Liver (tissue), 3 donors: ENCODE measurements at regions not wholly inside any gene's neighbourhood (a gene's known extent, or its start where the extent isn't known, plus 50 kb on each side); places are given as distances from the start of the nearest gene placed in this dataset.

Source experiments
- ATF3 ChIP-seq: IDR thresholded peaks from 2 replicates; pipeline ENCODE4 v1.6.1; 2016; ENCODE audit warnings: antibody characterized with exemption
- CTCF ChIP-seq: fragments of 150-350 bp; IDR thresholded peaks from 2 replicates; pipeline ENCODE4 v1.5.1; 2017; ENCODE audit warnings: improper control_type of control experiment, low read depth, low read length; ENCODE audit not compliant: missing input control
- GABPA ChIP-seq, 2 donors: IDR thresholded peaks in 1 of 2; conservative IDR thresholded peaks in 1 of 2; 2 replicates each; pipeline ENCODE4 v1.6.1; 2016; ENCODE audit warnings: antibody characterized with exemption in 2 of 2, mild to moderate bottlenecking in 1 of 2, moderate library complexity in 1 of 2
- MAX ChIP-seq: IDR thresholded peaks from 2 replicates; pipeline ENCODE4 v1.6.1; 2016; ENCODE audit warnings: antibody characterized with exemption
- RAD21 ChIP-seq, 2 donors: IDR thresholded peaks; 2 replicates each; pipeline ENCODE4 v1.6.1; 2016; ENCODE audit warnings: antibody characterized with exemption in 2 of 2, mild to moderate bottlenecking in 2 of 2
- REST ChIP-seq: IDR thresholded peaks from 2 replicates; pipeline ENCODE4 v1.6.1; 2016; ENCODE audit warnings: antibody characterized with exemption, mild to moderate bottlenecking
- RXRA ChIP-seq, 2 donors: IDR thresholded peaks; 2 replicates each; pipeline ENCODE4 v1.6.1; 2017 to 2018; ENCODE audit warnings: antibody characterized with exemption in 2 of 2, mild to moderate bottlenecking in 1 of 2
- donor health status: healthy.
- donor health status: healthy.

GRCh38 chr4:17433827-17434226 lies 78.1 kb downstream of the QDPR start:
- no peak for TF ChIP-seq CTCF
- no peak for TF ChIP-seq GABPA (IDR thresholded peaks at IDR 0.05 in 1 of 2, conservative IDR thresholded peaks at IDR 0.05 in 1 of 2)
- no peak for TF ChIP-seq ATF3
- TF ChIP-seq RAD21 (IDR thresholded peaks at IDR 0.05) = no peak
- no peak for TF ChIP-seq RXRA (IDR thresholded peaks at IDR 0.05)
- no peak for TF ChIP-seq REST
- no peak for TF ChIP-seq MAX
